B cell (primary cell): ENCODE measurements at regions not wholly inside any gene's neighbourhood (a gene's known extent, or its start where the extent isn't known, plus 50 kb on each side); places are given as distances from the start of the nearest gene placed in this dataset.

Experiments used
- ATAC-seq: fragments of 200-7000 bp; cut with Tn5 transposase; one replicate; pipeline ENCODE4 v1.10.0; 2021; ENCODE audit warnings: low read depth, mild to moderate bottlenecking, moderate number of reproducible peaks, moderate library complexity
- CTCF ChIA-PET: fragments of 350-600 bp; sonication (Branson Sonifier 250); formaldehyde crosslinking; loops from one replicate; lab custom pipeline; 2021; ENCODE audit warnings: antibody characterized with exemption, inconsistent platforms; lab: Charles Lee
- POLR2A ChIA-PET: fragments of 350-600 bp; sonication (Branson Sonifier 250); formaldehyde crosslinking; loops from one replicate; lab custom pipeline; 2021; ENCODE audit warnings: antibody characterized with exemption; lab: Charles Lee
- DNase-seq: peaks from one replicate; pipeline ENCODE4 v3.0.0; 2013
- H2AFZ ChIP-seq: 2 replicates; pipeline ENCODE4 v1.6.1; 2012; ENCODE audit warnings: mild to moderate bottlenecking, low read depth, low read length; ENCODE audit not compliant: insufficient read depth, poor library complexity, severe bottlenecking
- H3K27ac ChIP-seq, 2 donors: 1 replicate in 1 of 2; 2 replicates in 1 of 2; pipeline ENCODE4 v1.5.1; 2012 to 2013; ENCODE audit warnings: low read length in 2 of 2, mild to moderate bottlenecking in 2 of 2, moderate library complexity in 1 of 2
- H3K27me3 ChIP-seq, 4 experiments: fragments of 200-600 bp in 1 of 4; sonication (generic) in 1 of 4; replicated peaks in 1 of 4; 1 replicate in 2 of 4; 2 replicates in 2 of 4; pipeline versions ENCODE4 v1.6.1 to v1.7.0; 2013 to 2016; ENCODE audit warnings: low read length in 3 of 4, mild to moderate bottlenecking in 2 of 4, mixed read lengths in 1 of 4, moderate library complexity in 1 of 4; ENCODE audit not compliant: insufficient read depth in 4 of 4, control insufficient read depth in 3 of 4; ENCODE audit errors: control extremely low read depth in 1 of 4
- H3K36me3 ChIP-seq, 2 experiments: replicated peaks in 1 of 2; 1 replicate in 1 of 2; 2 replicates in 1 of 2; pipeline versions ENCODE4 v1.6.1 to v1.7.1; 2013; ENCODE audit warnings: low read length in 1 of 2; ENCODE audit not compliant: insufficient read depth in 2 of 2, control insufficient read depth in 1 of 2; ENCODE audit errors: control extremely low read depth in 1 of 2, extremely low read depth in 1 of 2
- H3K4me1 ChIP-seq, 2 donors: fragments of 200-600 bp in 1 of 2; sonication (generic) in 1 of 2; 1 replicate in 1 of 2; 2 replicates in 1 of 2; pipeline versions ENCODE4 v1.5.1 to v1.6.1; 2013 to 2017; ENCODE audit warnings: low read length in 2 of 2; ENCODE audit not compliant: control insufficient read depth in 2 of 2, insufficient read depth in 2 of 2
- H3K4me2 ChIP-seq: replicated peaks from 2 replicates; pipeline ENCODE3; 2012; ENCODE audit warnings: mild to moderate bottlenecking, low read depth, low read length; ENCODE audit not compliant: poor library complexity, severe bottlenecking
- H3K4me3 ChIP-seq, 5 experiments: fragments of 200-600 bp in 1 of 5; sonication (generic) in 1 of 5; 1 replicate in 3 of 5; 2 replicates in 2 of 5; pipeline versions ENCODE4 v1.5.1 to v1.7.0; 2011 to 2016; ENCODE audit warnings: low read length in 4 of 5, mild to moderate bottlenecking in 4 of 5, low read depth in 2 of 5, control low read depth in 1 of 5, moderate library complexity in 1 of 5; ENCODE audit not compliant: insufficient read depth in 1 of 5; ENCODE audit errors: control extremely low read depth in 1 of 5, extremely low read depth in 1 of 5
- H3K79me2 ChIP-seq: fragments of 200-600 bp; sonication (generic); one replicate; pipeline ENCODE4 v1.6.0; 2016; ENCODE audit warnings: low read length; ENCODE audit not compliant: control insufficient read depth, insufficient read depth
- H3K9ac ChIP-seq: fragments of 200-600 bp; sonication (generic); 2 replicates; pipeline ENCODE4 v1.6.1; 2017; ENCODE audit warnings: mild to moderate bottlenecking, low read length, moderate library complexity
- H3K9me3 ChIP-seq, 3 donors: one replicate each; pipeline versions ENCODE4 v1.6.1 to v1.7.1; 2013; ENCODE audit warnings: low read length in 2 of 3; ENCODE audit not compliant: control insufficient read depth in 2 of 3, insufficient read depth in 1 of 3; ENCODE audit errors: control extremely low read depth in 1 of 3
- H4K20me1 ChIP-seq: 2 replicates; pipeline ENCODE4 v1.6.0; 2012; ENCODE audit warnings: mild to moderate bottlenecking, low read length; ENCODE audit not compliant: insufficient read depth, control insufficient read depth, poor library complexity, severe bottlenecking
- H3K27ac Mint-ChIP-seq: one replicate; pipeline ENCODE4 v1.8.0; 2021; ENCODE audit warnings: mixed read lengths
- H3K27me3 Mint-ChIP-seq: one replicate; pipeline ENCODE4 v1.8.0; 2021; ENCODE audit warnings: mixed read lengths
- H3K4me1 Mint-ChIP-seq: one replicate; pipeline ENCODE4 v1.8.0; 2021; ENCODE audit warnings: mixed read lengths
- H3K4me3 Mint-ChIP-seq: one replicate; pipeline ENCODE4 v1.8.0; 2021; ENCODE audit warnings: mixed read lengths
- H3K9me3 Mint-ChIP-seq: one replicate; pipeline ENCODE4 v1.8.0; 2022; ENCODE audit warnings: mixed read lengths; ENCODE audit not compliant: insufficient read depth
- CTCF ChIP-seq: fragments of 200-600 bp; IDR thresholded peaks from one replicate; pipeline ENCODE4 v1.8.0; 2022; ENCODE audit warnings: antibody characterized with exemption, mild to moderate bottlenecking
- EZH2 ChIP-seq: IDR thresholded peaks from 2 replicates; pipeline ENCODE4 v1.6.1; 2012; ENCODE audit warnings: borderline replicate concordance, low read depth, mild to moderate bottlenecking, moderate library complexity, low read length; ENCODE audit not compliant: insufficient read depth, poor library complexity, severe bottlenecking
- WGBS: methylation state at CpG from one replicate; pipeline ENCODE4 v1.1.5; 2013; ENCODE audit warnings: missing lambda C conversion rate; ENCODE audit not compliant: insufficient coverage; 5-methylcytosine and 5-hydroxymethylcytosine counted together
- intact Hi-C: fragments of 100-400 bp; cut with micrococcal nuclease; formaldehyde crosslinking; loops from one replicate; pipeline ENCODE4 v1.10.0; 2022

- no peak overlapping the region for H3K4me2 ChIP-seq
- no peaks in the 10 kb centered on the region for H3K27me3 ChIP-seq
- DNase-seq: no peak
- 93% methylated on average over 2 of the region's 4 CpGs for WGBS
- H3K4me3 ChIP-seq: no peak overlapping the region
- no peak overlapping the region for H3K27ac ChIP-seq
- H4K20me1 ChIP-seq: no peaks in the 10 kb centered on the region
- intact Hi-C loops: no loop called here
- Mint-ChIP-seq H3K4me1 (no peaks in the 10 kb centered on the region), H3K27me3 (no peaks in the 10 kb centered on the region), H3K27ac (no peak overlapping the region), H3K9me3 (no peaks in the 10 kb centered on the region), H3K4me3 (no peak overlapping the region)
- ChIA-PET POLR2A (no interaction called here), CTCF (no interaction called here)
- no peaks in the 10 kb centered on the region for H3K36me3 ChIP-seq
- peaks cover 0 to 3% (median 0%) of the 10 kb centered on the region in 3 donors for H3K9me3 ChIP-seq
- no peaks in the 10 kb centered on the region for H3K79me2 ChIP-seq
- no peak overlapping the region for H3K9ac ChIP-seq
- no peak for ATAC-seq
- no peaks in the 10 kb centered on the region for H3K4me1 ChIP-seq
- no peak overlapping the region for H2AFZ ChIP-seq
- TF ChIP-seq CTCF: no peak
- no peak for TF ChIP-seq EZH2
Measured at GRCh38 chr3:117609330-117609729, 899.8 kb downstream of the TUSC7 start.

- H4K20me1 ChIP-seq: no peaks in the 10 kb centered on the region
- H3K27me3 Mint-ChIP-seq: no peaks in the 10 kb centered on the region
- no peaks in the 10 kb centered on the region for H3K36me3 ChIP-seq
- H3K79me2 ChIP-seq: no peaks in the 10 kb centered on the region
- intact Hi-C loops: no loop called here
- H3K9ac ChIP-seq: no peak overlapping the region
- ATAC-seq (no peak), DNase-seq (no peak)
- H3K4me2 ChIP-seq: no peak overlapping the region
- ChIA-PET CTCF (no interaction called here), POLR2A (no interaction called here)
- H2AFZ ChIP-seq: no peak overlapping the region
- no peaks in the 10 kb centered on the region for H3K9me3 Mint-ChIP-seq
- no peak overlapping the region for H3K27ac ChIP-seq
- H3K27me3 ChIP-seq: no peaks in the 10 kb centered on the region
- H3K4me1 ChIP-seq: no peaks in the 10 kb centered on the region
- no peak overlapping the region for H3K4me3 Mint-ChIP-seq
- TF ChIP-seq CTCF (no peak), EZH2 (no peak)
- H3K9me3 ChIP-seq: peaks cover 0 to 3% (median 0%) of the 10 kb centered on the region in 3 donors
- WGBS: 64% methylated on average over 1 of the region's 4 CpGs
- no peak overlapping the region for H3K27ac Mint-ChIP-seq
- H3K4me1 Mint-ChIP-seq: no peaks in the 10 kb centered on the region
- no peak overlapping the region for H3K4me3 ChIP-seq
Measured at GRCh38 chr3:117610156-117610555, 900.6 kb downstream of the TUSC7 start.
